ENCODE measurements at regions not wholly inside any gene's neighbourhood (a gene's known extent, or its start where the extent isn't known, plus 50 kb on each side); places are given as distances from the start of the nearest gene placed in this dataset.

GRCh38 chr2:42969231-42970150, 177.1 kb upstream of the HAAO start:
- no peak for DNase-seq

GRCh38 chr2:42967959-42968674, 175.7 kb upstream of the HAAO start:
- DNase-seq = no peak

GRCh38 chr2:42965910-42966309, 173.5 kb upstream of the HAAO start:
- DNase-seq = no peak

GRCh38 chr2:42965196-42965595, 172.8 kb upstream of the HAAO start:
- no peak for DNase-seq

GRCh38 chr2:42964439-42965083, 172.2 kb upstream of the HAAO start:
- DNase-seq = no peak

GRCh38 chr2:42963452-42964068, 171.2 kb upstream of the HAAO start:
- no peak for DNase-seq

GRCh38 chr2:42962508-42962953, 170.1 kb upstream of the HAAO start:
- DNase-seq = no peak

- DNase-seq = no peak
These were observed 169.6 kb upstream of the HAAO start for GRCh38 chr2:42961961-42962360.

GRCh38 chr2:42961385-42961811, 169.0 kb upstream of the HAAO start:
- DNase-seq = peak; percentile 23

GRCh38 chr2:42960842-42961180, 168.4 kb upstream of the HAAO start:
- no peak for DNase-seq

GRCh38 chr2:42960002-42960841, 167.8 kb upstream of the HAAO start:
- DNase-seq = no peak

- peak; percentile 83 for DNase-seq
These were observed 167.0 kb upstream of the HAAO start for GRCh38 chr2:42959234-42960001.

GRCh38 chr2:42958741-42959233, 166.4 kb upstream of the HAAO start:
- DNase-seq = no peak

- DNase-seq = no peak
These were observed 165.5 kb upstream of the HAAO start for GRCh38 chr2:42957861-42958301.

GRCh38 chr2:42957109-42957860, 164.9 kb upstream of the HAAO start:
- no peak for DNase-seq

- no peak for DNase-seq
These were observed 162.0 kb upstream of the HAAO start for GRCh38 chr2:42954227-42954962.

GRCh38 chr2:42953216-42953615, 160.8 kb upstream of the HAAO start:
- DNase-seq = no peak

- no peak for DNase-seq
These were observed 159.0 kb upstream of the HAAO start for GRCh38 chr2:42951263-42951938.

GRCh38 chr2:42949125-42949524, 156.7 kb upstream of the HAAO start:
- no peak for DNase-seq

Data from SIG-M5 (cell line).